Neutrophil (primary cell): ENCODE measurements at regions not wholly inside any gene's neighbourhood (a gene's known extent, or its start where the extent isn't known, plus 50 kb on each side); places are given as distances from the start of the nearest gene placed in this dataset.

Source experiments
- H3K27ac ChIP-seq: fragments of 200-600 bp; sonication (generic); 2 replicates; pipeline ENCODE4 v1.5.1; 2016; ENCODE audit warnings: mild to moderate bottlenecking, moderate library complexity
- H3K27me3 ChIP-seq: fragments of 200-600 bp; sonication (generic); 2 replicates; pipeline ENCODE4 v1.6.0; 2016; ENCODE audit warnings: mild to moderate bottlenecking
- H3K36me3 ChIP-seq: fragments of 200-600 bp; sonication (generic); 2 replicates; pipeline ENCODE4 v1.5.1; 2017
- H3K4me1 ChIP-seq, 2 experiments: fragments of 200-600 bp in 1 of 2; sonication (generic) in 1 of 2; 1 replicate in 1 of 2; 2 replicates in 1 of 2; pipeline versions ENCODE4 v1.5.1 to v1.6.1; 2013 to 2016; ENCODE audit warnings: low read depth in 1 of 2, low read length in 1 of 2, mild to moderate bottlenecking in 1 of 2, moderate library complexity in 1 of 2; ENCODE audit not compliant: control insufficient read depth in 1 of 2, insufficient read depth in 1 of 2
- H3K4me3 ChIP-seq, 2 experiments: fragments of 200-600 bp in 1 of 2; sonication (generic) in 1 of 2; 1 replicate in 1 of 2; 2 replicates in 1 of 2; pipeline ENCODE4 v1.5.1; 2013 to 2016; ENCODE audit warnings: low read depth in 1 of 2, low read length in 1 of 2, mild to moderate bottlenecking in 1 of 2, moderate library complexity in 1 of 2
- H3K9me3 ChIP-seq: fragments of 200-600 bp; sonication (generic); 2 replicates; pipeline ENCODE4 v1.5.1; 2016
- CTCF ChIP-seq: fragments of 200-600 bp; sonication (generic); IDR thresholded peaks from 2 replicates; pipeline ENCODE4 v1.5.1; 2016; ENCODE audit warnings: antibody characterized with exemption

- no peak overlapping the region for H3K4me3 ChIP-seq
- H3K27me3 ChIP-seq: no peaks in the 10 kb centered on the region
- no peak overlapping the region for H3K27ac ChIP-seq
- no peaks in the 10 kb centered on the region for H3K36me3 ChIP-seq
- no peak for TF ChIP-seq CTCF
- H3K9me3 ChIP-seq: no peaks in the 10 kb centered on the region
- H3K4me1 ChIP-seq: no peaks in the 10 kb centered on the region
Observed at GRCh38 chr3:18250991-18251390, 174.1 kb downstream of the SATB1 start.

GRCh38 chr3:18249126-18249525 lies 176.0 kb downstream of the SATB1 start:
- Histone ChIP-seq H3K4me1 (no peaks in the 10 kb centered on the region), H3K4me3 (no peak overlapping the region), H3K27me3 (no peaks in the 10 kb centered on the region), H3K36me3 (no peaks in the 10 kb centered on the region), H3K27ac (no peak overlapping the region), H3K9me3 (no peaks in the 10 kb centered on the region)
- TF ChIP-seq CTCF: no peak

- no peaks in the 10 kb centered on the region for H3K4me1 ChIP-seq
- no peak overlapping the region for H3K27ac ChIP-seq
- no peaks in the 10 kb centered on the region for H3K27me3 ChIP-seq
- no peaks in the 10 kb centered on the region for H3K36me3 ChIP-seq
- TF ChIP-seq CTCF: no peak
- no peaks in the 10 kb centered on the region for H3K9me3 ChIP-seq
- no peak overlapping the region for H3K4me3 ChIP-seq
Observed at GRCh38 chr3:18247776-18248310, 177.3 kb downstream of the SATB1 start.

GRCh38 chr3:18247139-18247695 lies 177.9 kb downstream of the SATB1 start:
- Histone ChIP-seq H3K4me1 (no peaks in the 10 kb centered on the region), H3K27me3 (no peaks in the 10 kb centered on the region), H3K36me3 (no peaks in the 10 kb centered on the region), H3K27ac (no peak overlapping the region), H3K9me3 (no peaks in the 10 kb centered on the region), H3K4me3 (no peak overlapping the region)
- no peak for TF ChIP-seq CTCF

- Histone ChIP-seq H3K9me3 (no peaks in the 10 kb centered on the region), H3K27me3 (no peaks in the 10 kb centered on the region), H3K27ac (no peak overlapping the region), H3K4me3 (no peak overlapping the region), H3K36me3 (no peaks in the 10 kb centered on the region), H3K4me1 (no peaks in the 10 kb centered on the region)
- no peak for TF ChIP-seq CTCF
Observed at GRCh38 chr3:18246336-18247060, 178.6 kb downstream of the SATB1 start.
